Neural progenitor cell (in vitro differentiated cells): ENCODE measurements at regions not wholly inside any gene's neighbourhood (a gene's known extent, or its start where the extent isn't known, plus 50 kb on each side); places are given as distances from the start of the nearest gene placed in this dataset.
A peak's percentile ranks its signal among the peaks of the same experiment; 100 is the strongest.

ENCODE experiments used
- DNase-seq: peaks from one replicate; pipeline ENCODE4 v3.0.0-alpha.2; 2016; ENCODE audit warnings: low spot score
- H2AFZ ChIP-seq: fragments of 200-600 bp; sonication (generic); replicated peaks from 2 replicates; pipeline ENCODE4 v1.6.1; 2016; ENCODE audit warnings: antibody characterized with exemption
- H3F3A ChIP-seq: fragments of 200-600 bp; sonication (generic); 2 replicates; pipeline ENCODE4 v1.6.1; 2016; ENCODE audit warnings: antibody characterized with exemption, low read depth
- H3K27ac ChIP-seq: fragments of 200-600 bp; sonication (generic); 2 replicates; pipeline ENCODE4 v1.5.1; 2016; ENCODE audit warnings: mild to moderate bottlenecking
- H3K27me3 ChIP-seq: fragments of 200-600 bp; sonication (generic); 2 replicates; pipeline ENCODE4 v1.6.1; 2016; ENCODE audit warnings: mild to moderate bottlenecking, moderate library complexity
- H3K36me3 ChIP-seq: fragments of 200-600 bp; sonication (generic); 2 replicates; pipeline ENCODE4 v1.5.1; 2016
- H3K4me1 ChIP-seq: fragments of 200-600 bp; sonication (generic); 2 replicates; pipeline ENCODE4 v1.6.1; 2016; ENCODE audit warnings: mixed run types
- H3K4me2 ChIP-seq: fragments of 200-600 bp; sonication (generic); 2 replicates; pipeline ENCODE4 v1.6.1; 2016
- H3K4me3 ChIP-seq: fragments of 200-600 bp; sonication (generic); 2 replicates; pipeline ENCODE4 v1.5.1; 2016
- H3K79me2 ChIP-seq: fragments of 200-600 bp; sonication (generic); 2 replicates; pipeline ENCODE4 v1.6.1; 2016; ENCODE audit warnings: low read depth
- H3K9ac ChIP-seq: fragments of 200-600 bp; sonication (generic); 2 replicates; pipeline ENCODE4 v1.6.1; 2016
- H3K9me3 ChIP-seq: fragments of 200-600 bp; sonication (generic); 2 replicates; pipeline ENCODE4 v1.5.1; 2016; ENCODE audit warnings: low read depth
- H4K20me1 ChIP-seq: fragments of 200-600 bp; sonication (generic); 2 replicates; pipeline ENCODE4 v1.6.1; 2016; ENCODE audit warnings: low read depth
- H3K27ac Mint-ChIP-seq: 3 replicates; pipeline ENCODE4 v1.8.0; 2021; ENCODE audit warnings: mixed read lengths
- H3K27me3 Mint-ChIP-seq: 2 replicates; pipeline ENCODE4 v1.8.0; 2022; ENCODE audit warnings: low read depth, mild to moderate bottlenecking, inconsistent platforms, moderate library complexity, mixed read lengths; ENCODE audit not compliant: insufficient read depth
- H3K36me3 Mint-ChIP-seq: 3 replicates; pipeline ENCODE4 v1.8.0; 2021; ENCODE audit warnings: mixed read lengths
- H3K4me1 Mint-ChIP-seq: 3 replicates; pipeline ENCODE4 v1.8.0; 2021; ENCODE audit warnings: mixed read lengths
- H3K4me3 Mint-ChIP-seq: 3 replicates; pipeline ENCODE4 v1.8.0; 2021; ENCODE audit warnings: mild to moderate bottlenecking, moderate library complexity, mixed read lengths
- H3K9me3 Mint-ChIP-seq: 3 replicates; pipeline ENCODE4 v1.8.0; 2020; ENCODE audit warnings: mixed read lengths
- CTCF ChIP-seq: fragments of 200-600 bp; sonication (generic); IDR thresholded peaks from 2 replicates; pipeline ENCODE4 v1.5.1; 2017; ENCODE audit warnings: antibody characterized with exemption, mild to moderate bottlenecking
- EZH2 ChIP-seq: fragments of 200-600 bp; sonication (generic); IDR thresholded peaks from 2 replicates; pipeline ENCODE4 v1.6.1; 2017; ENCODE audit warnings: antibody characterized with exemption, mild to moderate bottlenecking, moderate library complexity
- EZH2phosphoT487 ChIP-seq: fragments of 200-600 bp; sonication (generic); IDR thresholded peaks from 2 replicates; pipeline ENCODE4 v1.6.1; 2017; ENCODE audit warnings: antibody characterized with exemption

DNA sequence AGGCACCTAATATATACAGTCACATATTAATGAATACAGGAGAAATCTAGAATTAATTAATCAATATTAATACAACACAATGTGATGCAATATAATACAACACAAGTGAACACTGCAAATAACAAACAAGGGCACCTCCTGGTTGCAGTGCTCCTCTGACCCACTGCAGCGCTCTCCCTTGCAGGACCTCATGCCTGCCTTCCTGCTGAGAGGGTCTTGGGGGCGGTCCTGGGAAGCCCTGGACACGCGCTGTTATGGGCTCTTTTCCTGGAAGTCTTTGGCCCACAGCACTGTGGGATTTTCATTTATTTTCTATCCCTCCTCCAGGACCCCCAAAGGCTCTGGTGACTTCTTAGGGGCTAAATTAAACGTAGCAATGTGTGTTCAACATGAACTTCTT, 485.8 kb downstream of the IRX1 start:
- H3K36me3 Mint-ChIP-seq = peaks cover 2% of the 10 kb centered on the region
- Histone ChIP-seq H3K9me3 (no peaks in the 10 kb centered on the region), H3F3A (no peaks in the 10 kb centered on the region), H3K27me3 (no peaks in the 10 kb centered on the region), H4K20me1 (no peaks in the 10 kb centered on the region), H3K4me1 (no peaks in the 10 kb centered on the region), H3K4me3 (no peak overlapping the region), H3K27ac (no peak overlapping the region), H2AFZ (no peak overlapping the region), H3K4me2 (no peak overlapping the region), H3K36me3 (no peaks in the 10 kb centered on the region), H3K9ac (no peak overlapping the region), H3K79me2 (no peaks in the 10 kb centered on the region)
- H3K4me1 Mint-ChIP-seq = peaks cover 35% of the 10 kb centered on the region
- H3K9me3 Mint-ChIP-seq = peaks cover 5% of the 10 kb centered on the region
- peak overlapping the region; percentile 50 for H3K27ac Mint-ChIP-seq
- no peak for TF ChIP-seq EZH2phosphoT487
- no peak for TF ChIP-seq CTCF
- TF ChIP-seq EZH2 = no peak
- DNase-seq = no peak
- H3K27me3 Mint-ChIP-seq = peaks cover 9% of the 10 kb centered on the region
- H3K4me3 Mint-ChIP-seq = no peak overlapping the region

DNA sequence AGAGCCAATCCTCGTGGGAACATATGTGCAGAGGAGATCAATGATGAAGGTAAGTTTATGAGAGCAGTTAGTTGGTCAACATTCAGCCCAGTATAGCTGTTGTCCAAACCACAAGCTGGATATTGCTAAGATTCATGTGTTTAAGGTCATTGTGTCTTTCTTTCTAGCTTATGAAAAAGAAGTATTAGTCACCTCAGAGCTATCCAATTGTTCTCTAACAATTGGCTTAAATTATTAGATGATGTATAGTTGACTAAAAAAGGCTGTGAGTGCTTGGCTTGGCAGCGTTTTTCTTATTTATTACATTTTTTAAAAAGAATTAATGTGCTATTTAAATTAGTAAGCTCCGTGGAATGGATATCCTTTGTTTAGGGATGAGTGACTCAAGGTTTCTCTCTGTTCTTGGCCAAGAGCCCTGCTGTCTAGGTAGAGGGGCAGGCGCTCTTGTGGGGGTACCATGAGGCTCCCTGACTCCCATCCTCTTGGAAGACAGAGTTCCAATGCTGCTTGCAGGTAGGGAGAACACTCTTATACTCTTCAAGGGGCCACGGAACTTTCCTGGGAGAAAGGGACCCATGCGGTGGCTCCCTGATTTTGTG, 487.4 kb downstream of the IRX1 start:
- no peaks in the 10 kb centered on the region for H4K20me1 ChIP-seq
- no peaks in the 10 kb centered on the region for H3F3A ChIP-seq
- Mint-ChIP-seq H3K36me3 (peaks cover 2% of the 10 kb centered on the region), H3K9me3 (peaks cover 5% of the 10 kb centered on the region), H3K27ac (no peak overlapping the region), H3K4me1 (peaks cover 35% of the 10 kb centered on the region), H3K27me3 (peaks cover 9% of the 10 kb centered on the region), H3K4me3 (no peak overlapping the region)
- H3K79me2 ChIP-seq = no peaks in the 10 kb centered on the region
- no peaks in the 10 kb centered on the region for H3K36me3 ChIP-seq
- no peak overlapping the region for H3K4me3 ChIP-seq
- DNase-seq = no peak
- no peak overlapping the region for H3K4me2 ChIP-seq
- H3K9ac ChIP-seq = no peak overlapping the region
- no peaks in the 10 kb centered on the region for H3K9me3 ChIP-seq
- no peak overlapping the region for H2AFZ ChIP-seq
- H3K4me1 ChIP-seq = no peaks in the 10 kb centered on the region
- no peaks in the 10 kb centered on the region for H3K27me3 ChIP-seq
- TF ChIP-seq EZH2phosphoT487 (no peak), EZH2 (no peak)
- no peak overlapping the region for H3K27ac ChIP-seq

DNA sequence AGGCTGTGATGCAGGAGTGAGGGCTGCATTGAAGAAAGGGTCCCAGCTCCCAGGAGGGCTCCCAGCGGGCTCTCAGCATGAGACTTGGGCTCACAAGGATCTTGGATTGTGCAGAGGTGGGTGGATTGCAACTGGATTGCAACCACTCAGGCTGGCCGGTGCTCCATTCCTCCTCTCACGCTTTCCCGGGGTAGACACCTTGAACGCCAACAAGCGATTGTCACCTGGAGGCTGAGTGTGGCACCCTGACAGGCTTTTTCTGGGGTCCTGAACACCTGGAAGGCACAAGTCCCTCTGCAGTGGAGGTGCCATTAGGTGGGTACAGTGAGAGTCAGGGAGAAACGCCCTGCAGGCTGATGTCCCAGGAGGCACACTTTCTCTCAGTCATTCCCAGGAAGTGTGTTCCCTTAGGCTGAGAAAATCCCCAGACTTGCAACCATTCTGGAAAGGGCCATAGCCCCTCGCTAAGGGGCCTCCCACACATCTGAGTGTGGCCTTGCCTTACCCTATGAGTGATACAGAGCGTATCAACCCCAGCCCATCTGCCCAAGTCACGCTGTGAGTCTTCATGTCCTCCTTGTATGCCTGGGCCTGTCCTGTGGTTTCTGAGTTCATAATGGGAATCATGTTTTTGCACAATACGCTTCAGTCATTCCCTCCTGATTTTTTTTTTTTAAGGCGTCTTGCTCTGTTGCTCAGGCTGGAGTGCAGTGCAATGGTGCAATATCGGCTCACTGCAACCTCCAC, 488.1 kb downstream of the IRX1 start:
- H3K4me2 ChIP-seq = no peak overlapping the region
- Mint-ChIP-seq H3K36me3 (peaks cover 2% of the 10 kb centered on the region), H3K9me3 (peaks cover 5% of the 10 kb centered on the region), H3K27me3 (peaks cover 9% of the 10 kb centered on the region), H3K4me1 (peaks cover 35% of the 10 kb centered on the region), H3K4me3 (no peak overlapping the region), H3K27ac (no peak overlapping the region)
- H3K9ac ChIP-seq = no peak overlapping the region
- H3F3A ChIP-seq = no peaks in the 10 kb centered on the region
- no peaks in the 10 kb centered on the region for H3K79me2 ChIP-seq
- H3K4me1 ChIP-seq = no peaks in the 10 kb centered on the region
- DNase-seq = no peak
- no peak overlapping the region for H2AFZ ChIP-seq
- no peaks in the 10 kb centered on the region for H3K27me3 ChIP-seq
- no peak overlapping the region for H3K27ac ChIP-seq
- no peaks in the 10 kb centered on the region for H3K36me3 ChIP-seq
- H3K4me3 ChIP-seq = no peak overlapping the region
- no peak for TF ChIP-seq EZH2phosphoT487
- no peak for TF ChIP-seq EZH2
- no peak for TF ChIP-seq CTCF
- H3K9me3 ChIP-seq = no peaks in the 10 kb centered on the region
- H4K20me1 ChIP-seq = no peaks in the 10 kb centered on the region

- no peaks in the 10 kb centered on the region for H3K36me3 Mint-ChIP-seq
- no peaks in the 10 kb centered on the region for H3K27me3 ChIP-seq
- DNase-seq = no peak
- H3F3A ChIP-seq = no peaks in the 10 kb centered on the region
- H3K27ac ChIP-seq = no peak overlapping the region
- no peaks in the 10 kb centered on the region for H4K20me1 ChIP-seq
- peaks cover 2% of the 10 kb centered on the region for H3K27me3 Mint-ChIP-seq
- no peak overlapping the region for H3K27ac Mint-ChIP-seq
- H3K4me2 ChIP-seq = no peak overlapping the region
- no peak overlapping the region for H3K4me3 ChIP-seq
- H3K4me3 Mint-ChIP-seq = no peak overlapping the region
- no peaks in the 10 kb centered on the region for H3K36me3 ChIP-seq
- peaks cover 13% of the 10 kb centered on the region for H3K4me1 Mint-ChIP-seq
- no peak overlapping the region for H2AFZ ChIP-seq
- no peaks in the 10 kb centered on the region for H3K4me1 ChIP-seq
- H3K9me3 ChIP-seq = no peaks in the 10 kb centered on the region
- H3K79me2 ChIP-seq = no peaks in the 10 kb centered on the region
- TF ChIP-seq EZH2 (no peak), CTCF (no peak), EZH2phosphoT487 (no peak)
- peaks cover 1% of the 10 kb centered on the region for H3K9me3 Mint-ChIP-seq
- no peak overlapping the region for H3K9ac ChIP-seq
These were observed 490.4 kb downstream of the IRX1 start for GRCh38 chr5:4086081-4086480.
